ENCODE measurements at regions not wholly inside any gene's neighbourhood (a gene's known extent, or its start where the extent isn't known, plus 50 kb on each side); places are given as distances from the start of the nearest gene placed in this dataset.

- TF ChIP-seq POLR2AphosphoS5 (IDR thresholded peaks at IDR 0.05) (no peak), CTCF (IDR thresholded peaks at IDR 0.05) (no peak), POLR2A (IDR thresholded peaks at IDR 0.05) (no peak), EP300 (IDR thresholded peaks at IDR 0.05) (no peak)
Observed at GRCh38 chr5:23635938-23636337, 128.5 kb downstream of the PRDM9 start.

All from gastroesophageal sphincter (tissue), 3 donors.